ENCODE measurements at regions not wholly inside any gene's neighbourhood (a gene's known extent, or its start where the extent isn't known, plus 50 kb on each side); places are given as distances from the start of the nearest gene placed in this dataset.

DNA sequence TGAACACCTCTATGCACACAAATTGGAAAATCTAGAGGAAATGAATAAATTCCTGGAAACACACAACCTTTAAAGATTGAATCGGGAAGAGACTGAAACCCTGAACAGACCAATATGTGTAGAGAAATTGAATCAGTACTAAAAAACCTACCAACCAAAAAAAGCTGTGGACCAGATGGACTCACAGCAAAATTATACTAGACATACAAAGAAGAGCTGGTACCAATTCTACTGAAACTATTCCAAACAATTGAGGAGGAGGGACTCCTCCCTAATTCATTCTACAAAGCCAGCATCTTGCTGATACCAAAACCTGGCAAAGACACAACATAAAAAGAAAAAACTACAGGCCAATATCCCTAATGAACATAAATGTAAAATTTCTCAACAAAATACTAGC lies 54.4 kb upstream of the SEZ6L start:
- TF ChIP-seq, protein P1, sequence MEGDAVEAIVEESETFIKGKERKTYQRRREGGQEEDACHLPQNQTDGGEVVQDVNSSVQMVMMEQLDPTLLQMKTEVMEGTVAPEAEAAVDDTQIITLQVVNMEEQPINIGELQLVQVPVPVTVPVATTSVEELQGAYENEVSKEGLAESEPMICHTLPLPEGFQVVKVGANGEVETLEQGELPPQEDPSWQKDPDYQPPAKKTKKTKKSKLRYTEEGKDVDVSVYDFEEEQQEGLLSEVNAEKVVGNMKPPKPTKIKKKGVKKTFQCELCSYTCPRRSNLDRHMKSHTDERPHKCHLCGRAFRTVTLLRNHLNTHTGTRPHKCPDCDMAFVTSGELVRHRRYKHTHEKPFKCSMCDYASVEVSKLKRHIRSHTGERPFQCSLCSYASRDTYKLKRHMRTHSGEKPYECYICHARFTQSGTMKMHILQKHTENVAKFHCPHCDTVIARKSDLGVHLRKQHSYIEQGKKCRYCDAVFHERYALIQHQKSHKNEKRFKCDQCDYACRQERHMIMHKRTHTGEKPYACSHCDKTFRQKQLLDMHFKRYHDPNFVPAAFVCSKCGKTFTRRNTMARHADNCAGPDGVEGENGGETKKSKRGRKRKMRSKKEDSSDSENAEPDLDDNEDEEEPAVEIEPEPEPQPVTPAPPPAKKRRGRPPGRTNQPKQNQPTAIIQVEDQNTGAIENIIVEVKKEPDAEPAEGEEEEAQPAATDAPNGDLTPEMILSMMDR (IDR thresholded peaks at IDR 0.05): no peak
- TF ChIP-seq TAF1 (IDR thresholded peaks at IDR 0.05; ENCODE audit: borderline replicate concordance, low read depth, low read length) (no peak), SMC3 (IDR thresholded peaks at IDR 0.05; ENCODE audit: low read depth, low read length) (no peak), POLR2AphosphoS5 (IDR thresholded peaks at IDR 0.05; ENCODE audit: low read depth, low read length) (no peak), EZH2phosphoT487 (IDR thresholded peaks at IDR 0.05; ENCODE audit: borderline replicate concordance, low read depth) (no peak), GABPA (IDR thresholded peaks at IDR 0.05; ENCODE audit: low read depth) (no peak), EP300 (IDR thresholded peaks at IDR 0.05; ENCODE audit: borderline replicate concordance in 1 of 2, low read depth in 1 of 2, low read length in 1 of 2) (no peak)
- TF ChIP-seq, protein P2, sequence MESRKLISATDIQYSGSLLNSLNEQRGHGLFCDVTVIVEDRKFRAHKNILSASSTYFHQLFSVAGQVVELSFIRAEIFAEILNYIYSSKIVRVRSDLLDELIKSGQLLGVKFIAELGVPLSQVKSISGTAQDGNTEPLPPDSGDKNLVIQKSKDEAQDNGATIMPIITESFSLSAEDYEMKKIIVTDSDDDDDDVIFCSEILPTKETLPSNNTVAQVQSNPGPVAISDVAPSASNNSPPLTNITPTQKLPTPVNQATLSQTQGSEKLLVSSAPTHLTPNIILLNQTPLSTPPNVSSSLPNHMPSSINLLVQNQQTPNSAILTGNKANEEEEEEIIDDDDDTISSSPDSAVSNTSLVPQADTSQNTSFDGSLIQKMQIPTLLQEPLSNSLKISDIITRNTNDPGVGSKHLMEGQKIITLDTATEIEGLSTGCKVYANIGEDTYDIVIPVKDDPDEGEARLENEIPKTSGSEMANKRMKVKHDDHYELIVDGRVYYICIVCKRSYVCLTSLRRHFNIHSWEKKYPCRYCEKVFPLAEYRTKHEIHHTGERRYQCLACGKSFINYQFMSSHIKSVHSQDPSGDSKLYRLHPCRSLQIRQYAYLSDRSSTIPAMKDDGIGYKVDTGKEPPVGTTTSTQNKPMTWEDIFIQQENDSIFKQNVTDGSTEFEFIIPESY (IDR thresholded peaks at IDR 0.05; ENCODE audit: borderline replicate concordance, low read depth): no peak
- TF ChIP-seq, protein P3, sequence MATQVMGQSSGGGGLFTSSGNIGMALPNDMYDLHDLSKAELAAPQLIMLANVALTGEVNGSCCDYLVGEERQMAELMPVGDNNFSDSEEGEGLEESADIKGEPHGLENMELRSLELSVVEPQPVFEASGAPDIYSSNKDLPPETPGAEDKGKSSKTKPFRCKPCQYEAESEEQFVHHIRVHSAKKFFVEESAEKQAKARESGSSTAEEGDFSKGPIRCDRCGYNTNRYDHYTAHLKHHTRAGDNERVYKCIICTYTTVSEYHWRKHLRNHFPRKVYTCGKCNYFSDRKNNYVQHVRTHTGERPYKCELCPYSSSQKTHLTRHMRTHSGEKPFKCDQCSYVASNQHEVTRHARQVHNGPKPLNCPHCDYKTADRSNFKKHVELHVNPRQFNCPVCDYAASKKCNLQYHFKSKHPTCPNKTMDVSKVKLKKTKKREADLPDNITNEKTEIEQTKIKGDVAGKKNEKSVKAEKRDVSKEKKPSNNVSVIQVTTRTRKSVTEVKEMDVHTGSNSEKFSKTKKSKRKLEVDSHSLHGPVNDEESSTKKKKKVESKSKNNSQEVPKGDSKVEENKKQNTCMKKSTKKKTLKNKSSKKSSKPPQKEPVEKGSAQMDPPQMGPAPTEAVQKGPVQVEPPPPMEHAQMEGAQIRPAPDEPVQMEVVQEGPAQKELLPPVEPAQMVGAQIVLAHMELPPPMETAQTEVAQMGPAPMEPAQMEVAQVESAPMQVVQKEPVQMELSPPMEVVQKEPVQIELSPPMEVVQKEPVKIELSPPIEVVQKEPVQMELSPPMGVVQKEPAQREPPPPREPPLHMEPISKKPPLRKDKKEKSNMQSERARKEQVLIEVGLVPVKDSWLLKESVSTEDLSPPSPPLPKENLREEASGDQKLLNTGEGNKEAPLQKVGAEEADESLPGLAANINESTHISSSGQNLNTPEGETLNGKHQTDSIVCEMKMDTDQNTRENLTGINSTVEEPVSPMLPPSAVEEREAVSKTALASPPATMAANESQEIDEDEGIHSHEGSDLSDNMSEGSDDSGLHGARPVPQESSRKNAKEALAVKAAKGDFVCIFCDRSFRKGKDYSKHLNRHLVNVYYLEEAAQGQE (IDR thresholded peaks at IDR 0.05; ENCODE audit: low read depth, low read length): no peak
- TF ChIP-seq, protein P4, sequence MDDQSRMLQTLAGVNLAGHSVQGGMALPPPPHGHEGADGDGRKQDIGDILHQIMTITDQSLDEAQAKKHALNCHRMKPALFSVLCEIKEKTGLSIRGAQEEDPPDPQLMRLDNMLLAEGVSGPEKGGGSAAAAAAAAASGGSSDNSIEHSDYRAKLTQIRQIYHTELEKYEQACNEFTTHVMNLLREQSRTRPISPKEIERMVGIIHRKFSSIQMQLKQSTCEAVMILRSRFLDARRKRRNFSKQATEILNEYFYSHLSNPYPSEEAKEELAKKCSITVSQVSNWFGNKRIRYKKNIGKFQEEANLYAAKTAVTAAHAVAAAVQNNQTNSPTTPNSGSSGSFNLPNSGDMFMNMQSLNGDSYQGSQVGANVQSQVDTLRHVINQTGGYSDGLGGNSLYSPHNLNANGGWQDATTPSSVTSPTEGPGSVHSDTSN (IDR thresholded peaks at IDR 0.05): no peak
